ENCODE measurements at regions not wholly inside any gene's neighbourhood (a gene's known extent, or its start where the extent isn't known, plus 50 kb on each side); places are given as distances from the start of the nearest gene placed in this dataset.

- TF ChIP-seq ISL1 (CRISPR knock-in tag; IDR thresholded peaks at IDR 0.05), result no peak
- no peak for TF ChIP-seq OSR1 (CRISPR knock-in tag; IDR thresholded peaks at IDR 0.05)
- TF ChIP-seq SNAI2 (CRISPR knock-in tag; IDR thresholded peaks at IDR 0.05), result no peak
- TF ChIP-seq TCF4 (CRISPR knock-in tag; IDR thresholded peaks at IDR 0.05; ENCODE audit: borderline replicate concordance), result no peak
- TF ChIP-seq, protein P1, sequence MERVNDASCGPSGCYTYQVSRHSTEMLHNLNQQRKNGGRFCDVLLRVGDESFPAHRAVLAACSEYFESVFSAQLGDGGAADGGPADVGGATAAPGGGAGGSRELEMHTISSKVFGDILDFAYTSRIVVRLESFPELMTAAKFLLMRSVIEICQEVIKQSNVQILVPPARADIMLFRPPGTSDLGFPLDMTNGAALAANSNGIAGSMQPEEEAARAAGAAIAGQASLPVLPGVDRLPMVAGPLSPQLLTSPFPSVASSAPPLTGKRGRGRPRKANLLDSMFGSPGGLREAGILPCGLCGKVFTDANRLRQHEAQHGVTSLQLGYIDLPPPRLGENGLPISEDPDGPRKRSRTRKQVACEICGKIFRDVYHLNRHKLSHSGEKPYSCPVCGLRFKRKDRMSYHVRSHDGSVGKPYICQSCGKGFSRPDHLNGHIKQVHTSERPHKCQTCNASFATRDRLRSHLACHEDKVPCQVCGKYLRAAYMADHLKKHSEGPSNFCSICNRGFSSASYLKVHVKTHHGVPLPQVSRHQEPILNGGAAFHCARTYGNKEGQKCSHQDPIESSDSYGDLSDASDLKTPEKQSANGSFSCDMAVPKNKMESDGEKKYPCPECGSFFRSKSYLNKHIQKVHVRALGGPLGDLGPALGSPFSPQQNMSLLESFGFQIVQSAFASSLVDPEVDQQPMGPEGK (CRISPR knock-in tag; IDR thresholded peaks at IDR 0.05; ENCODE audit: borderline replicate concordance), result no peak
- no peak for TF ChIP-seq CSRNP3 (CRISPR knock-in tag; IDR thresholded peaks at IDR 0.05)
- no peak for TF ChIP-seq ZNF565 (CRISPR knock-in tag; conservative IDR thresholded peaks at IDR 0.05; ENCODE audit: low read depth)
- TF ChIP-seq CREB5 (CRISPR knock-in tag; IDR thresholded peaks at IDR 0.05; ENCODE audit: low read depth), result no peak
- TF ChIP-seq ZFP30 (CRISPR knock-in tag; IDR thresholded peaks at IDR 0.05), result no peak
- no peak for TF ChIP-seq ZFP3 (CRISPR knock-in tag; IDR thresholded peaks at IDR 0.05)
- no peak for TF ChIP-seq ZNF8 (CRISPR knock-in tag; IDR thresholded peaks at IDR 0.05)
- no peak for TF ChIP-seq BACH2 (CRISPR knock-in tag; IDR thresholded peaks at IDR 0.05; ENCODE audit: borderline replicate concordance)
- TF ChIP-seq CSDC2 (CRISPR knock-in tag; IDR thresholded peaks at IDR 0.05), result no peak
- TF ChIP-seq ARNTL (CRISPR knock-in tag; IDR thresholded peaks at IDR 0.05; ENCODE audit: borderline replicate concordance, low read depth), result no peak
Observed at GRCh38 chr7:3197567-3198213, 103.4 kb upstream of the SDK1 start.

Data from SK-N-SH treated with all-trans-retinoic acid at 6 μM for 48 hours (cell line).